H9 (cell line): ENCODE measurements at regions not wholly inside any gene's neighbourhood (a gene's known extent, or its start where the extent isn't known, plus 50 kb on each side); places are given as distances from the start of the nearest gene placed in this dataset.

Source experiments
- DNase-seq: peaks from one replicate; pipeline ENCODE4 v3.0.0-alpha.2; 2017
- H2AFZ ChIP-seq: one replicate; pipeline ENCODE4 v1.6.1; 2013; ENCODE audit warnings: mild to moderate bottlenecking, low read length, control low read depth, moderate library complexity
- H2AK5ac ChIP-seq: 2 replicates; pipeline ENCODE4 v1.6.1; 2013; ENCODE audit warnings: low read length, control low read depth, mixed read lengths; ENCODE audit not compliant: insufficient read length
- H2BK120ac ChIP-seq: one replicate; pipeline ENCODE4 v1.6.1; 2013; ENCODE audit warnings: low read depth, mild to moderate bottlenecking, low read length, control low read depth, inconsistent platforms; ENCODE audit not compliant: poor library complexity, severe bottlenecking
- H2BK12ac ChIP-seq: 2 replicates; pipeline ENCODE4 v1.6.1; 2013; ENCODE audit warnings: low read length, control low read depth, mixed read lengths, low read depth; ENCODE audit not compliant: insufficient read length
- H2BK15ac ChIP-seq: 2 replicates; pipeline ENCODE4 v1.6.1; 2013; ENCODE audit warnings: low read depth, low read length, control low read depth
- H2BK20ac ChIP-seq: one replicate; pipeline ENCODE4 v1.6.1; 2013; ENCODE audit warnings: low read depth, mild to moderate bottlenecking, low read length, control low read depth, inconsistent platforms; ENCODE audit not compliant: poor library complexity, severe bottlenecking
- H2BK5ac ChIP-seq: 2 replicates; pipeline ENCODE4 v1.6.1; 2013; ENCODE audit warnings: low read length, control low read depth, mixed read lengths; ENCODE audit not compliant: insufficient read length
- H3K14ac ChIP-seq: 2 replicates; pipeline ENCODE4 v1.6.1; 2013; ENCODE audit warnings: low read length, control low read depth; ENCODE audit not compliant: insufficient read depth
- H3K18ac ChIP-seq: 2 replicates; pipeline ENCODE4 v1.6.1; 2013; ENCODE audit warnings: low read depth, mild to moderate bottlenecking, mixed read lengths, low read length, control low read depth; ENCODE audit not compliant: insufficient read length
- H3K23ac ChIP-seq: 2 replicates; pipeline ENCODE4 v1.6.1; 2013; ENCODE audit warnings: low read length, control low read depth, mixed read lengths, low read depth; ENCODE audit not compliant: insufficient read length
- H3K23me2 ChIP-seq: 2 replicates; pipeline ENCODE4 v1.6.1; 2013; ENCODE audit warnings: low read depth, mild to moderate bottlenecking, mixed read lengths, low read length, control low read depth; ENCODE audit not compliant: insufficient read length, poor library complexity, severe bottlenecking
- H3K27ac ChIP-seq: 2 replicates; pipeline ENCODE4 v1.5.1; 2013; ENCODE audit warnings: low read length, control low read depth, mixed read lengths, low read depth; ENCODE audit not compliant: insufficient read length
- H3K27me3 ChIP-seq: 2 replicates; pipeline ENCODE4 v1.6.1; 2013; ENCODE audit warnings: low read length, control low read depth, inconsistent platforms; ENCODE audit not compliant: insufficient read depth
- H3K4ac ChIP-seq: 2 replicates; pipeline ENCODE4 v1.6.1; 2013; ENCODE audit warnings: low read depth, mild to moderate bottlenecking, control low read depth, inconsistent platforms, low read length, moderate library complexity
- H3K4me1 ChIP-seq: 2 replicates; pipeline ENCODE4 v1.6.1; 2013; ENCODE audit warnings: low read length, control low read depth, inconsistent platforms; ENCODE audit not compliant: insufficient read depth
- H3K4me2 ChIP-seq: 2 replicates; pipeline ENCODE4 v1.6.1; 2013; ENCODE audit warnings: low read length, control low read depth, mixed read lengths; ENCODE audit not compliant: insufficient read length, insufficient read depth
- H3K56ac ChIP-seq: 2 replicates; pipeline ENCODE4 v1.6.1; 2013; ENCODE audit warnings: low read depth, mild to moderate bottlenecking, mixed read lengths, low read length, control low read depth; ENCODE audit not compliant: insufficient read length
- H3K79me1 ChIP-seq: 2 replicates; pipeline ENCODE4 v1.6.1; 2013; ENCODE audit warnings: low read depth, mild to moderate bottlenecking, moderate library complexity, low read length, control low read depth, inconsistent platforms; ENCODE audit not compliant: insufficient read depth, poor library complexity, severe bottlenecking
- H3K79me2 ChIP-seq: 2 replicates; pipeline ENCODE4 v1.6.1; 2013; ENCODE audit warnings: low read length, control low read depth, inconsistent platforms; ENCODE audit not compliant: insufficient read depth
- H3K9ac ChIP-seq: 2 replicates; pipeline ENCODE4 v1.6.1; 2013; ENCODE audit warnings: low read length, control low read depth, mixed read lengths; ENCODE audit not compliant: insufficient read length; ENCODE audit errors: extremely low read depth
- H3K9me3 ChIP-seq: one replicate; pipeline ENCODE4 v1.6.1; 2013; ENCODE audit warnings: low read depth, low read length, inconsistent platforms; ENCODE audit not compliant: control insufficient read depth
- H3T11ph ChIP-seq: one replicate; pipeline ENCODE4 v1.6.1; 2013; ENCODE audit warnings: mild to moderate bottlenecking, low read length, control low read depth, inconsistent platforms
- H4K20me1 ChIP-seq: one replicate; pipeline ENCODE4 v1.6.1; 2013; ENCODE audit not compliant: control insufficient read depth, insufficient read length, insufficient read depth
- H4K5ac ChIP-seq: 2 replicates; pipeline ENCODE4 v1.6.1; 2013; ENCODE audit warnings: low read depth, mild to moderate bottlenecking, mixed read lengths, low read length, control low read depth; ENCODE audit not compliant: insufficient read length
- H4K8ac ChIP-seq: replicated peaks from 2 replicates; pipeline ENCODE4 v1.6.1; 2013; ENCODE audit warnings: low read length, control low read depth, mixed read lengths, low read depth; ENCODE audit not compliant: insufficient read length
- H4K91ac ChIP-seq: 2 replicates; pipeline ENCODE4 v1.6.1; 2013; ENCODE audit warnings: low read depth, mild to moderate bottlenecking, moderate library complexity, mixed read lengths, low read length, control low read depth; ENCODE audit not compliant: insufficient read length
- H3K27ac Mint-ChIP-seq, 3 experiments: 2 replicates in 2 of 3; 3 replicates in 1 of 3; pipeline ENCODE4 v1.8.0; 2020 to 2021; ENCODE audit warnings: mixed read lengths in 3 of 3, mild to moderate bottlenecking in 1 of 3, moderate library complexity in 1 of 3
- H3K27me3 Mint-ChIP-seq: 2 replicates; pipeline ENCODE4 v1.8.0; 2021; ENCODE audit warnings: low read depth, mild to moderate bottlenecking, moderate library complexity, mixed read lengths
- H3K36me3 Mint-ChIP-seq, 3 experiments: 2 replicates in 2 of 3; 3 replicates in 1 of 3; pipeline ENCODE4 v1.8.0; 2020 to 2021; ENCODE audit warnings: low read depth in 3 of 3, mixed read lengths in 3 of 3; ENCODE audit not compliant: insufficient read depth in 1 of 3
- H3K4me1 Mint-ChIP-seq, 2 experiments: 2 replicates each; pipeline ENCODE4 v1.8.0; 2020; ENCODE audit warnings: mixed read lengths in 2 of 2
- H3K4me3 Mint-ChIP-seq, 2 experiments: 2 replicates in 1 of 2; 3 replicates in 1 of 2; pipeline ENCODE4 v1.8.0; 2020 to 2021; ENCODE audit warnings: mild to moderate bottlenecking in 2 of 2, mixed read lengths in 2 of 2, moderate library complexity in 1 of 2
- H3K9me3 Mint-ChIP-seq, 2 experiments: 2 replicates in 1 of 2; 3 replicates in 1 of 2; pipeline ENCODE4 v1.8.0; 2020; ENCODE audit warnings: mild to moderate bottlenecking in 2 of 2, mixed read lengths in 2 of 2, moderate library complexity in 1 of 2
- WGBS: extraction: QIAGEN DNeasy Blood & Tissue Kit; methylation state at CpG from one replicate; pipeline ENCODE4 v1.1.7; 2013; ENCODE audit warnings: missing lambda C conversion rate, low lambda C conversion rate, mixed read lengths; ENCODE audit not compliant: insufficient read length; ENCODE audit errors: extremely low coverage; 5-methylcytosine and 5-hydroxymethylcytosine counted together
- TF ChIP-seq, protein P1 (sequence below): fragments of 200-600 bp; sonication (generic); conservative IDR thresholded peaks from 3 replicates; pipeline ENCODE4 v1.8.0; 2021; ENCODE audit warnings: antibody characterized with exemption, mild to moderate bottlenecking

DNA sequence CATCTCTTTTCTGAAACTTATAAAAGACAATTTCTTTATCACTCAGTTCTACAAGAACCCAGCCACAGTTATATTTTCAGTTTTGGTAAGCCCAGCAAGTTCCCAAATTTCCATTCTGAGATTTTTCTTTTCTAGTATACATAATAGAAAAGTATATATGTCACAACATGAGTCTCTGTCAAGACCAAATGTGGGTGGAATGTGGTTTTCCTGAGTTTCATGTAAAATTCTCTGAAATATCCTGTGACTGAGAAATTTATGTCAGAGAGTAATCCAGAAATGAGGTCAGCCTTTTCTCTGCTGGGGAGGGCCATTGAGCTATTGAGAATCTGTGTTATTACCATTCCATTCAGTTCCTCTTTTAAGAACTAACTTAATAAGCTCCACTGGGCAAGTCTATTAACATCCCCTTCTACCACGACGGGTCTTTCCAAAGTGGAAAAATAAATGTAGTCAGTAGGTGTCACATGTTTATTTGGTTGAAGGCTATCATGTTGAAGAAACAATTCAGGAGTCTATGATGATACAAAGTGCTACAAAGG, 100.7 kb upstream of the HMGN3 start:
- no peak for DNase-seq
- Histone ChIP-seq H2BK12ac (no peak overlapping the region), H2BK15ac (no peak overlapping the region), H3K23ac (no peak overlapping the region), H2BK120ac (peak overlapping the region; percentile 48), H3K79me2 (no peaks in the 10 kb centered on the region), H3K4ac (no peak overlapping the region), H3K4me2 (no peak overlapping the region), H2BK20ac (no peak overlapping the region), H4K20me1 (no peaks in the 10 kb centered on the region), H2AFZ (no peak overlapping the region), H3K9ac (no peak overlapping the region), H2BK5ac (no peak overlapping the region), H4K91ac (no peak overlapping the region), H3K27me3 (no peaks in the 10 kb centered on the region), H3T11ph (no peak overlapping the region), H3K14ac (no peak overlapping the region), H3K27ac (no peak overlapping the region), H3K56ac (no peak overlapping the region), H3K4me1 (no peaks in the 10 kb centered on the region; the same call in 1 of the 2 replicates), H3K23me2 (no peaks in the 10 kb centered on the region), H3K9me3 (no peaks in the 10 kb centered on the region), H4K8ac (no peak overlapping the region), H3K18ac (no peak overlapping the region), H2AK5ac (no peak overlapping the region), H3K79me1 (no peaks in the 10 kb centered on the region), H4K5ac (no peak overlapping the region)
- Mint-ChIP-seq H3K9me3 (no peaks in the 10 kb centered on the region), H3K4me1 (peaks cover 34 to 39% of the 10 kb centered on the region in 2 experiments), H3K4me3 (no peak overlapping the region), H3K27me3 (no peaks in the 10 kb centered on the region), H3K36me3 (peaks cover 0 to 7% (median 0%) of the 10 kb centered on the region in 3 experiments; a peak in 1 of 7 replicates), H3K27ac (no peak overlapping the region)
- TF ChIP-seq, protein P1, sequence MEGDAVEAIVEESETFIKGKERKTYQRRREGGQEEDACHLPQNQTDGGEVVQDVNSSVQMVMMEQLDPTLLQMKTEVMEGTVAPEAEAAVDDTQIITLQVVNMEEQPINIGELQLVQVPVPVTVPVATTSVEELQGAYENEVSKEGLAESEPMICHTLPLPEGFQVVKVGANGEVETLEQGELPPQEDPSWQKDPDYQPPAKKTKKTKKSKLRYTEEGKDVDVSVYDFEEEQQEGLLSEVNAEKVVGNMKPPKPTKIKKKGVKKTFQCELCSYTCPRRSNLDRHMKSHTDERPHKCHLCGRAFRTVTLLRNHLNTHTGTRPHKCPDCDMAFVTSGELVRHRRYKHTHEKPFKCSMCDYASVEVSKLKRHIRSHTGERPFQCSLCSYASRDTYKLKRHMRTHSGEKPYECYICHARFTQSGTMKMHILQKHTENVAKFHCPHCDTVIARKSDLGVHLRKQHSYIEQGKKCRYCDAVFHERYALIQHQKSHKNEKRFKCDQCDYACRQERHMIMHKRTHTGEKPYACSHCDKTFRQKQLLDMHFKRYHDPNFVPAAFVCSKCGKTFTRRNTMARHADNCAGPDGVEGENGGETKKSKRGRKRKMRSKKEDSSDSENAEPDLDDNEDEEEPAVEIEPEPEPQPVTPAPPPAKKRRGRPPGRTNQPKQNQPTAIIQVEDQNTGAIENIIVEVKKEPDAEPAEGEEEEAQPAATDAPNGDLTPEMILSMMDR: no peak
- WGBS: no CpG with 5 or more reads among the region's 2 CpGs
